ENCODE measurements at regions not wholly inside any gene's neighbourhood (a gene's known extent, or its start where the extent isn't known, plus 50 kb on each side); places are given as distances from the start of the nearest gene placed in this dataset.

DNA sequence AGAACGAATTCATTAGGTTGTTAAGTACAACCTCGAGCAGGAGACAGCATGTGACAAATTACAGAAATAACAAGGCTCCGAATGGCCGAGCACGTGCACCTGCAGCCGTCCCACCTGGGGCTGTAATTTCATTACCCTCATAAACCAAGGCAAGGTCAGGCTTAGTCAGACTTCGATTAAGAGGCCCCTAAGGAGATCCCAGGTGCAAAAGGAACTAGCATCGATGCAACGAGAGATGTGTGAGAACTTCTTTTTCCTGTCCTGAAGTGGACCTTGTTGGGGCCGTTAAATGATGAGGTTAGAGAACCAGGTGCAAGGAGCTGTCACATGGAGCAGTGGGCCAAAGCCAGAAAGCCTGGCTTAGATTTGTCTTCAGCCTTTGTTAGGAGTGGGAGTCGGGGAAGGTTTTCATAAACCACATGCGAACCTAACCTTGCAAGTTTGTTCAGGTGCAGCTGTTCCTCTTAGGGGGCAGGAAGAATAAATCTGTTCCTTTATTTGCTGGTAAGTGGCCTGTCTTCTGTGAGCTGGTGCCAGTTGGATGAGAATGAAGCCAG, 559.9 kb upstream of the MCTP2 start:
- H3K36me3 ChIP-seq (ENCODE audit: low read depth) = no peaks in the 10 kb centered on the region
- no peak overlapping the region for H3K4me3 ChIP-seq (ENCODE audit: severe bottlenecking)
- TF ChIP-seq CTCF (IDR thresholded peaks at IDR 0.05; ENCODE audit: poor library complexity, severe bottlenecking) = no peak
- H3K27ac ChIP-seq (ENCODE audit: poor library complexity, severe bottlenecking) = no peak overlapping the region
- ATAC-seq (ENCODE audit: low read depth) (no peak; the same call in 2 of the 3 replicates), DNase-seq (ENCODE audit: low spot score) (no peak)
- H3K4me1 ChIP-seq (ENCODE audit: insufficient read depth, poor library complexity, severe bottlenecking) = no peaks in the 10 kb centered on the region
- H3K27me3 ChIP-seq (ENCODE audit: insufficient read depth, poor library complexity, severe bottlenecking) = peaks cover 5% of the 10 kb centered on the region
- no peaks in the 10 kb centered on the region for H3K9me3 ChIP-seq (ENCODE audit: severe bottlenecking)

DNA sequence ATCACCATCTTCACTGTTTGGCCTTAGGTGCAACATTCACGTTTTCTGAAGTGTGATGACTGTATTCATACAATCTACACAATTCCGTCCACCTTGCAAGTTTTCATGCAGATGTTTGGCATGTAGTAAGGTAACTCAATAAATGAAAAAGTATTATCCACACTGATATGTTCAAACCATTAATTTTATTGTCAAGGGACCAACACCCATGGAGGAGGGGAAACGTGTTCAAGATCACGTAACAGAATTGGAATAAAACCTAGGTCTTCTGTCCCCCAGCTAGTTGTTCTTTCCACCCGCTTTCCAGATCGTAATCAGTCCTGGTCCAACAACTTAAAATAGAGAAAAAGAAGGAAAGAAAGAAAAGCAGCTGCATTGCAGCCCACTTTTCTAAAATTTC, 560.4 kb upstream of the MCTP2 start:
- no peak for ATAC-seq (ENCODE audit: low read depth)

GRCh38 chr15:93664213-93664956, 567.0 kb upstream of the MCTP2 start:
- ATAC-seq (ENCODE audit: low read depth) (no peak), DNase-seq (ENCODE audit: low spot score) (no peak)
- Histone ChIP-seq H3K36me3 (ENCODE audit: low read depth) (no peaks in the 10 kb centered on the region), H3K27ac (ENCODE audit: poor library complexity, severe bottlenecking) (no peak overlapping the region), H3K27me3 (ENCODE audit: insufficient read depth, poor library complexity, severe bottlenecking) (peaks cover 1% of the 10 kb centered on the region), H3K4me3 (ENCODE audit: severe bottlenecking) (no peak overlapping the region), H3K4me1 (ENCODE audit: insufficient read depth, poor library complexity, severe bottlenecking) (no peaks in the 10 kb centered on the region), H3K9me3 (ENCODE audit: severe bottlenecking) (no peaks in the 10 kb centered on the region)
- TF ChIP-seq CTCF (IDR thresholded peaks at IDR 0.05; ENCODE audit: poor library complexity, severe bottlenecking) = no peak

More for the DNA sequence above, 560.4 kb upstream of the MCTP2 start:
- Histone ChIP-seq H3K27ac (ENCODE audit: poor library complexity, severe bottlenecking) (no peak overlapping the region), H3K9me3 (ENCODE audit: severe bottlenecking) (no peaks in the 10 kb centered on the region), H3K4me3 (ENCODE audit: severe bottlenecking) (no peak overlapping the region), H3K4me1 (ENCODE audit: insufficient read depth, poor library complexity, severe bottlenecking) (no peaks in the 10 kb centered on the region), H3K36me3 (ENCODE audit: low read depth) (no peaks in the 10 kb centered on the region), H3K27me3 (ENCODE audit: insufficient read depth, poor library complexity, severe bottlenecking) (peaks cover 5% of the 10 kb centered on the region)
- DNase-seq (ENCODE audit: low spot score) = no peak
- no peak for TF ChIP-seq CTCF (IDR thresholded peaks at IDR 0.05; ENCODE audit: poor library complexity, severe bottlenecking)

- no peak for TF ChIP-seq CTCF (IDR thresholded peaks at IDR 0.05; ENCODE audit: poor library complexity, severe bottlenecking)
- no peak for ATAC-seq (ENCODE audit: low read depth)
- no peaks in the 10 kb centered on the region for H3K27me3 ChIP-seq (ENCODE audit: insufficient read depth, poor library complexity, severe bottlenecking)
- no peak overlapping the region for H3K27ac ChIP-seq (ENCODE audit: poor library complexity, severe bottlenecking)
- no peak for DNase-seq (ENCODE audit: low spot score)
- H3K4me1 ChIP-seq (ENCODE audit: insufficient read depth, poor library complexity, severe bottlenecking) = no peaks in the 10 kb centered on the region
- no peaks in the 10 kb centered on the region for H3K36me3 ChIP-seq (ENCODE audit: low read depth)
- H3K9me3 ChIP-seq (ENCODE audit: severe bottlenecking) = no peaks in the 10 kb centered on the region
- H3K4me3 ChIP-seq (ENCODE audit: severe bottlenecking) = no peak overlapping the region
Observed at GRCh38 chr15:93662162-93662885, 569.0 kb upstream of the MCTP2 start.

Measured in RWPE2 (cell line).